SW480 (cell line): ENCODE measurements at regions not wholly inside any gene's neighbourhood (a gene's known extent, or its start where the extent isn't known, plus 50 kb on each side); places are given as distances from the start of the nearest gene placed in this dataset.
"Not testable (repeated sequence)": the region's sequence is repeated elsewhere in the genome, so short reads cannot be mapped to it uniquely, and the experiment has no call there.

Experiments
- DNase-seq: peaks from one replicate; pipeline ENCODE4 v3.0.0-alpha.2; 2016; ENCODE audit warnings: low spot score

DNA sequence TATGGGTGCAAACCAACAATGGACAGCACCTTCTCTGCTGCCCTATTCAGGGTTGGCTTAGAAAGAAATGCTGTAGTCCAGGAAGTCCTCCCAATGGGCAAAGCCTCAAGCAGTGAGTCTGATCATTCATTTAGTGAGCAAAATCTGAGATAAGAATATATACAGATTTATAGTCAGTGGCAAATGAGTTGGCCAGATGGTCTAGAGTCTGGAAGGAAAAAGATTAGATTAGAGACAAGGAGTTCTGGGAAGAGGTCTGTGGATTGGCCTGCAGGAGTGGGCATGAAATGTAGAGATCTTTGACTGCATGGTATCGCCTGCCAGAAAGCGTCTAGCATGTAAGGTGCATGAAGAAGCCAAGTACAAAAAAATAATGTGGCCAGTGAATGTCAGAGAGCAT lies 201.9 kb upstream of the PTER start:
- DNase-seq: no peak

DNA sequence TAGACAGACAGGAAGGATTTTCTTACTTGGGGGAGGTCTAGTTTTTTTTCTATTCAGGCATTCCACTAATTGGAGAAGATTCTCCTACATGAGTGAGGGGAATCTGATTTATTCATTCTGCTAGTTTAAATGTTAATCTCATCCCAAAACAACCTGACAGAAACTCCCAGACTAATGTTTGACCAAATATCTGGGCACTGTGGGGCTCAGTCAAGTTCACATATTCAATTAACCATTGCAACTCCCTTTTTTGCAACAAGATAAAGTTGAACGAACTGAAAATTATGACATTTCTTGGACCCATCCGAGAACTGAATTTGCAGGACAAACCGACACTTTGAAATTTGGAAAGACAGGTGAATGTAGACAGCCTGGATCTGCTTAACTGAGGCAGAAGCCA lies 194.4 kb upstream of the PTER start:
- no peak for DNase-seq

DNA sequence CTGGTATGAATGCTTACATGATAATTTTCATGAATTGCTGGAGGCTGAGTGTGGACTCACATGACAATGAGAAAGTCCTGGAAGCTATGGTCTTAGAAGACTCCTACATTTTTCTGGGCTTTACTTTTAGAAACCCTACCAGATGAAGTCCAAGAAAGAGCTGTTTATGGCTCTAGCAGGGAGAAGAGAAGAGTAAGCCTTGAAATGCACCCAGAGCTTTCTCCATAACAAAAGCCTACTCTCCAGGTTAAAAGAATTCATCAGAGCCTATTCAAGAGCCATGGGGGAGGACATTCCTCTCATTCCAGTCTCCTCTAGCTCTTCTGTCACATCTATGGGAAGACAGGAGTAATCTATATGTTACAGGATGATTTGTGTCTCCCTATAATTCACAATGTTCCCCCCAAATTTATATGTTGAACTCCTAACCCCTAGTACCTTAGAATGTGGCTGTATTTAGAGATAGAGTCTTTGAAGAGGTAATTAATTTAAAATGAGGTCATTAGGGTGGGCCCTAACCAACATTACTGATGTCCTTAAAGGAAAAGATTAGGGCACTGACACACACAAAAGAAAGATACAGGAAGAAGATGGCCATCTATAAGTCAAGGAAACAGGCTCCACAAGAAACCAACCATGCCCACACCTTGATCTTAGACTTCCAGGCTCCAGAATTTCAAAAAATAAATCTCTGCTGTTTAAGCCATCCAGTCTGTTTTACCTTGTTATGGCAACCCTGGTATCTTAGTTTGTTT lies 193.8 kb upstream of the PTER start:
- DNase-seq: no peak

DNA sequence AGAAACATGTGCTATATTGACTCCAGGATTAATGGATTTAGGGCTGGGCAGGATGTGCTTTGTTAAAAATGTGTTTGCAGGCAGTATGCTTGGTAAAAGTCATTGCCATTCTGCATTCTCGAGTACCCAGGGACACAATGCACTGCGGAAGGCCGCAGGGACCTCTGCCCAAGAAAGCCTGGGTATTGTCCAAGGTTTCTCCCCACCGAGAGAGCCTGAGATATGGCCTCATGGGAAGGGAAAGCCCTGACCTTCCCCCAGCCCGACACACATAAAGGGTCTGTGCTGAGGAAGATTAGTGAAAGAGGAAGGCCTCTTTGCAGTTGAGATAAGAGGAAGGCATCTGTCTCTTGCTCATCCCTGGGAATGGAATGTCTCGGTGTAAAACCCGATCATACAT lies 186.7 kb upstream of the PTER start:
- DNase-seq: not testable (repeated sequence)

DNA sequence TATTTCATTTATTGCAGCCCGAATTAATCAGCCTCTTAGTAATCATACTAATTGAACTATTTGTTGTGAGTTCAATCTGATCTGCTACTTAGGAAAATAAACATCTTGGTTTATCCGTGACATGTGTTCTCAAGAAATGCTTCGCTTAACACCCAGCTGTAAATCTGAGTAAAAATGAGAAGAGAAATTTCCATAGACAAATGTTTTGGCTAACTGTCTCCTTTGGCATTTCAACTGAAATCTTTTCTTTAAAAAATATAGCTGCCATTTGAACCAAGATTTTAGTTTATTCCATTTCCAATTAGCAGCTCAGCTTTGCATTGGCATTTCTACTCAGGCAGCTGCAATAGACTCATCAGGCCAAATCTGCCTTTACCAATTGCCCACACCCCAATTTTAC lies 180.5 kb upstream of the PTER start:
- no peak for DNase-seq

DNA sequence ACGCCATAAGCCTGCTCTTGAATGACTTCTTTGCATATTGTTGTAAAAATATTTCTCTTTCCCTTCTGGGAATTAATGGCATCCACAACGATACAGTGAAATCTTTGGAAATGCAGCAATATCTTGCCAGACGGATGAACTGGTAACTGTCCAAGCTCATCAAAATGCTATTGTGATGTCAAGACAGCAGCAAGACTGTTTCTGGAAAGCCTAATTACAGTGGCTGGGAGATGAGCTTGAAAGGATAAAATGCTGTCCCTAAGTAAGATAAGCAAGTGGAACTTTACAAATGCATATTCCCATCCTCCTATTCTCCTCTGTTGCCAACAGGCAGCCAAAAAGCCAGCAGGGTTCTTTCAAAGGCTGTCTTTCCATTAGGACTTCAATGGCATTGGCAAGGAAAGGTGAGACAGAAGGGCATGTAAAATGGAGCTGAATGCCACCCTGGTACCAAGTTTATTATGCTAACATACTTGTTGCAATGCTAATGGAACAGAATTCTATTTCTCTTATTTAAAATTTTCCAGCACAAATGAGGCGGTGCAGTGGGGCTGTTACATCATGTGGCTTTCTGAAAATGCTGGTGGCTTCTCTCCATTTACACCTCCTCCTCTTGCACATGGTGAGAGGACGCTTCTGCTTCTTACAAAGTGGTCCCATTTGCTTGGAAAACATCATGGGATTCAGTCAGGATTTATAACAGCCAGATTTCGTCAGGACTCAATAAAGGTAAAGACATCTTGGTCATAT lies 178.3 kb upstream of the PTER start:
- no peak for DNase-seq

DNA sequence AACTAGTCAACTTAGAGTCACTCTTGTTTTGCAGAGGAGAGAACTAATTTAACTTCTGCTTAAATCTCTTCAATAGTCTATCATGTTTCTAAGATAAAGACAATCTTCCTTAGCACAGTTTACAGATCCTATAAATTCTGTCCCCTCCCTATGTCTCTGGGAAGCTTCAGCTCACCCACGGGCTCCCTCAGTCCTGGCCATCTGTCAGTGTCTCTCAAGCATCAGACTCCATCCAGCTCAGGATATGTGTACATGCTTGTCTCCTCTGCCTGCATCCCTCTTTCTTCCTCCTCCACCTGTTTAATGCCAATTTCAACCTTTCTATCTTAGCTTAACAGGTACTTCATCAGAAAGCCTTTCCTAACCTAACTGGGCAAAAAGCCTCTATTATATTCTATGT lies 177.1 kb upstream of the PTER start:
- DNase-seq: no peak

DNA sequence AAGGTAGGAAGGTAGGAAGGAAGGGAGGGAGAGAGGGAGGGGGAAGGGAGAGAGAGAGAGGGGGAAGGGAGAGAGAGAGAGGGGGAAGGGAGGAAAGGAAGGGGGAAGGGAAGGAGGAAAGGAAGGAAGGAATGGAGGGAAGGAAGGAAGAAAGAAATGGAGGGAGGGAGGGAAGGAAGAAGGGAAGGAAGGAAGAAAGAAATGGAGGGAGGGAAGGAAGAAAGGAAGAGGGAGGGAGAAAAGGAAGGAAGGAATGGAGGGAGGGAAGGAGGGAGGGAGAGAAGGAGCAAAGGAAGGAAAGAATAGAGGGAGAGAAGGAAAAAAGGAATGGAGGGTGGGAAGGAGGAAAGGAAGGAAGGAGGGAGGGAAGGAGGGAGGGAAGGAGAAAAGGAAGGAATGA lies 176.4 kb upstream of the PTER start:
- DNase-seq: no peak

DNA sequence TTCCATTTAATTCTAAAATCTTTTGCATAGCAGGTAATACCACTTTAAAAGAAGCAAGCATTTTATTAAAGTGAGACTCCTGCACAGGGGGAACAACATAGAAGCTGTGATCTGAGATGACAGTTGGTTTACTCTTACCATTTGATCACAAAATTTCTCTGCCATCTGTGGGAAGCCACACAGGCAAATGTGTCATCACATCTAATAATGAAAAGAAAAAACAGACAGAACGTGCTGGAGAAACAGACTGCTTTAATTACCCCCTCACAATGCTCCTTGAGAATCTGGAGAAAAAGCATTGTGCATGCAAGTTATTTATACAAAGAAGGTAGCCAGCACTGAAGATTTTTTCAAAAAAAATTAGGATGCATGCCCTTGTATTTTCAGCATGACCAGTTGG lies 165.2 kb upstream of the PTER start:
- DNase-seq: no peak

DNA sequence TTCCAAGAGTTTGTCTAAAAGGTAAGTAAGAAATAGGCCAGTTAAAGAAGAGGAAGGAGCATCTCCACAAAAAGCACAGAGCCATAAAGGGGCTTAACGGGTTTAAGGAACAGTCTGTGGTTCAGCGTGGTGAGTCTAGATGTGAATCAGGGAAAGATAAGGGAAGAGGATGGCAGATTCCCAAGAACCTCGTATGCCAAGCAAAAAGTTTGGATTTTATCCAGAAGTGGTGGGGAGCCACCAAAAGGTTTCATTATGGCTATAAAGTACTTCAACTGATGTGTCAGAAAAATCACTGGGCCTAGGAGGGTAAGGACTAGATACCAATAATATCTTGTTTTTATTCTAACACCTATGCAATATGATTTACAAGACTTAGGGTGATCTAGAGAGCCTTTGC lies 161.9 kb upstream of the PTER start:
- no peak for DNase-seq

DNA sequence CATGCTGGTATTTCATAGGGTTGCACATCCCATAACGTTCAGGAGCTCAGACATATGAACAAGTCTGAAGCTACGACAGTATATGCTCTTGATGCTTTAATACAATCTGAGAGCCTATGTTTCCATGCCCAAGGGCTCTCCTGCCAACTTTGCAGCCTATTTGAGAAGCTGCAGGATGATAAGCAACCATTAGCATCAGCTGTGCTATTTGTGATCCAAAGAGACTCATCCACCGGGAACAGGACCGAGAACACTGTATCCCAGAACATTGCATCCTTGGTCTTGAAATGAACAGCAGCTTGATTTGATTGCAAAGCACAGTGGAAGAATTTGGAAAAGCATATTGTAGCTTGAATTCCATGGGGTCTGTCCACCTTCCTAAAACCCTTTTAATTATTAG lies 156.2 kb upstream of the PTER start:
- DNase-seq: no peak

DNA sequence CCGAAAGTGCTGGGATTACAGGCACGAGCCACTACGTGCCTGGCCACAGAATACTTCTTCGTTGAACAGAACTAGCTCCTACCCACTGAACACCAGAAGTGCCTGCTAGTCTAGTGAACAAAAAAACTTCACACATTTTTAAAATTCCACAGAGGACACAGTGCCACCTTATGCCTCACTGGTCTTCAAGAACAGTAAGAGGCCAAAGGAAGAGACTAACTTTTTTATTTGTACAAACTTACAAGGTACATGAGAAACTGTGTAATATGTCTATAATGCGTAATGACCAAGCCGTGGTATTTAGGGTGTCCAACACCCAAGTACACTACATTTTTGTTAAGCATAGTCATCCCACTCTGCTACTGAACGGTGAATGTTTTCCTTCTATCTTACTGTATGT lies 144.4 kb upstream of the PTER start:
- peak; percentile 5 for DNase-seq

DNA sequence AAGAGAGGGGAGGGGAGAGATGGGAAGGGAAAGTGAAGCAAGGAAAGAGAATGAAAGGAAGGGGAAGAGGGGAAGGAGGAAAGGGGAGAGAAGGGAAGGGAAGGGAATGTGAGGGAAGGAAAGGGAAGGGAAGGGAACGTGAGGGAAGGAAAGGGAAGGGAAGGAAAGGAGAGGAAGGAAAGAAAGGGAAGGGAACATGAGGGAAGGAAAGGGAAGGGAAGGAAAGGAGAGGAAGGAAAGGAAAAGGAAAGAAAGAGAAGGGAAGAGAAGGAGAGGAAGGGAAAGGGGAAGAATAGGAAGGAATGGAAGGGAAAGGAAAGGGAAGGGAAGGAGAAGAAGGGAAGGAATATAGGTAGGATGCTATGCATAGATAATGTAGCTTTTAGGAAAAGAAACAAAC lies 139.7 kb upstream of the PTER start:
- DNase-seq: no peak

DNA sequence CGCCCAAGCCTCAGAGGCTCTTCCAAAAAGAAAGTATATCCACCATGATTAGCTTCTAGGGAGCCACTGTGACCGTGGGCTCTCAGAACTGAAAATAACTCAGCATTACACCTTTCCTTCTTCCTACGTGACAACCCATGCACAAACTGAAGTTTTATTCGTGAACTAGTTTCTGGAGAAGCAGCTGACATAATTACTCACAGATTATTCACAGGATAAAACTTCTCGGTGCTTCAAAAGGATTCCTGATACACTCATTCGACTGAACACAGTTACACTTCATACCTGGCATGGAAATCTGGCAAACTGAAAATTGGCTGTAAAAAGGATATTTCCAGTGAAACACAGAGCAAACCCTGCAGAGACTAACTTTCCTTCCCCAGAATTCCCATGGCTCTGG lies 139.2 kb upstream of the PTER start:
- DNase-seq: no peak

DNA sequence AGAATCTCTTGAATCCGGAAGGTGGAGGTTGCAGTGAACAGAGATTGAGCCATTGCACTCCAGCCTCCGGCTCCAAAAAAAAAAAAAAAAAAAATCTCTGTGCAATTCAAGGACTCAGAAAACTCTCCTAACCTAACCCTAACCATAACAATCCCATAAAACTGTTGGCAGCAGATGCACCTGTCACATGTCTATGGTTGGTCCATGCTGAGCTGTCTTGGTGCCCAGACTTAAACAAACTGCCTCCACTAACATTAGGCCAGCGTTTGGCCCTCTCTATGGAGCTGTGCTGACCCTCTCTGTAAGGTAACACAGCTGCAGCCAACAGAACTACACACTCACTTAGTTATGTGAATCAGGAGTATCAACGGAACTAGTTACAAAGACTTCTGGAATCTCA lies 132.5 kb upstream of the PTER start:
- no peak for DNase-seq

DNA sequence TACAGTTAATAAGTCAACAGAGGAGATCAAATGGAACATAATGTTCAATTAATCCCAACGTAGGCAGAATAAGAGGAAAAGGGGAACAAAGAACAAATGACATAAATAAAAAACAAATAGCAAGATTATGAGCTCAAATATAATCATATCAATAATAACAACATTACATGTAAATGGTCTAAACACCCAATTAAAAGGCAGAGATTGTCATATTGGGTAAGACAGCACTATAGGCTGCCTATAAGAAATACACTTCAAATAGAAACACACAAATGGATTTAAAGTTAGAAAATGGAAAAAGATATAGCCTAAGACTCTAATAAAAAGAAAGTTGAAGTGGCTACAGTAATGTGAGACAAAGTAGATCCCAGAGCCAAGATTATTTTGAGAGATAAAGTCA lies 126.4 kb upstream of the PTER start:
- DNase-seq: no peak

DNA sequence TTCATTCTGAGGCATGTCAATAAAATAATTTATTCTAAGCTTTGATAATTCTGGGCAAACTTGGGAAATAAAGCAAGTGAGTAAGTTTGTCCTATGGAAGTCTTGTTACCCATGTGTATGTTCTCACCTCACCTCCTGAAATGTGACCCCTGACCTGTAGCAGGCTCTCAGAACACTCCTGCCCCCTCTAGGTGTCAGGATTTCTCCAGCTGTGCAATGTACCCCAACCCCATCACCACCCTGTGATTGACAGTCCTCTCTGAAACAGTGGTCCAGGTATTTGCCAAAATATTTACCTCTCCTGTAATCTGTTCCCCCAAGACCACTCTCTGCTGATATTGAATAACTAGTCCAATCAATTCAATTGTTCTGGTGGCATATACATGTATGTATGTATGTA lies 122.6 kb upstream of the PTER start:
- DNase-seq: no peak

DNA sequence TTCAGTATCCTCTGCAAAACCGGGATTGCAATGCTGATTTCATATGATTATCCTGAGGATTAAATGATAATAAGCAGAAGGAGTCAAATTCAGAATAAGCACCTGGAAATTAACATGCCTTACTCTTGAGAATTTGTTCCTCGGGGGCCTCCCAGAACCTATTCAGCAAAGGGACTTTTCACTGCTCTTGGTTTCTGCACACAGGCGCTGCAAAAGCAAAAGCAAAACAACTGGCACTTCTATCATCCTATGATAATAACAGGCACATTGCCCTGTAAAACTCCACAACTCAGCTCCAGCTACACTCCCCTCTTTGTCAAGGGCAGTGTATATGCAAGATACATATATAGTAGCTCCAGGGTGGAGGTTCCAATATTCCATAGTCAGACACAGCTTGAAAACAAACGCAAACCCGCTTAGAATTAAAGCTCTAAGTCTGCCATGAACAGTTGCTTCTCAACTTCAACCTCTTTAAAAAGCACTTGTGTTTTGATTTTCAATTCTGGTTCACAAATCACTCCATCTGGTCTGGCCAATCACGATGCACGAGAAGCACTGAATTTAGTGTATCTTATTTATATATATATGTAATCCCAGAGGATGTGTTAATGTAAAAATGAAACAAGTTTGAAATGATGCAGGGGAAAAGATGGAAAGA lies 119.9 kb upstream of the PTER start:
- no peak for DNase-seq

DNA sequence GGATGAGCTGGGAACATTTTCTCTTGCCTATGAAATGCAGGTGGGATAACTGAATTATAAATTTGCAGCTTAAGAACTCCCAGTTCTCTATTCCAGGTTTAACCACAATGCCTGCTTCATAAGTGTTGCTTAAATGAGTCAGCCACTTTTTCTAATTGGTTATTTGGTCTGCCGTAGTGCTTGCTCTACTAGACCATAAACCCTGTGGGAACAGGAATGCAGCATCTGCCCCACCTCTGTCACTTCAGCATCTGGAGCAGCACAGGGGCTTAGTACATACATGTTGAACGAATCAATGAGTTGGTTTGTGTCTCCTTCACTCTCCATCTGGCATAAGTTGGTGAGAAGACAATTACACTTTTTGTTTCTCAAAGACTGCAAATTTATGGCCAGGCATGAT lies 95.2 kb upstream of the PTER start:
- peak; percentile 51 for DNase-seq

DNA sequence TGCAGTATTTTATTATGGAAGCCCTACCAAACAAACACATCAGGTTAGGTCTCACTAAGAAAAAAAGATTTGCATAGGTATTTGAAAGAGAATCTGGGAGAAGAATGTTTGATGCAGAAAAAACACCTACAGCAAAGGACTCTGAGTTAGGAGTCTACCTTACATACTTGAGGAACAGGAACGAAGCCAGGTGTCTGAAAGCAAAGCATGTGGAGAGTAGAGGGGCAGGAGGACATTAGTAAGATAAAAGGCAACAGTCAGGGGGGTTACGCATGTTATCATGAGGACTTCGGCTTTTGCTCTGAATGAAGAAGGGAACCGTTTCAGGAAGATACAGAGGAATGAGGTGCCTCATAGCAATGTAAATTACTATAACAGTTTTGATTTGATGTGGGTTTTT lies 87.9 kb upstream of the PTER start:
- DNase-seq: no peak

DNA sequence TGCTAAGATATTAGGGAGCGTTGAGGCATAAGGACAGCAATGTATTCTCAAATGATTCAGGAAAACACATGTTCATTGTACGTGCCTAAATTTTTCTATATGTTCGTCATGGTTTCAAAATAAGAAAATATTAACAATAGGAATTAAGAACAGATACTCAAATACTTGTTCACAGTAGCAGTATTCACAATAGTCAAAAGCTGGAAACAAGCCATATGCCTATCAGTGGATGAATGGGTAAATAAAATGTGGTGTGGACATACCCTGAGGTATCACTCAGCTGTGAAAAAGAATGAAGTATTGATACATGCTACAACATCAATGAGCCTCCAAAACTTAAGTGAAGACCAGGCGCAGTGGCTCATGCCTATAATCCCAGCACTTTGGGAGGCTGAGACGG lies 84.7 kb upstream of the PTER start:
- DNase-seq: no peak

DNA sequence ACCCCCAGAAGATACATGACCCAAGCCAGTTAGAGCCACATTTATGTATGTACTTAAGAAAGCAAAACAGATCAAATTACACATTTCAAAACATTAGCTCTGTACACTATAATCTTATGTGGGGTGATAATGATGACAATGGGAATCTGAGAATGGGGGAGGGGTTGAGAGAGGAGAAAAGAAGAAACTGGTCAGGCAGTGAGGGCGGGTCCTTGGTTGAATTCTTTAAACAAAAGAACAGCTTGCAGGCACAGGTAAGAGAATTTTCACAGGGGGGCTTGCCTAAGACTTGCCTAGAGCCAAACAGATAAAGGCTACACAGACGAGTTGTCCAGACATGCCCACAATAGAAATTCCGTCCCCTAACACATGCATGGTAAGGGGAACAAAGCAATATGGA lies 76.8 kb upstream of the PTER start:
- DNase-seq: no peak

DNA sequence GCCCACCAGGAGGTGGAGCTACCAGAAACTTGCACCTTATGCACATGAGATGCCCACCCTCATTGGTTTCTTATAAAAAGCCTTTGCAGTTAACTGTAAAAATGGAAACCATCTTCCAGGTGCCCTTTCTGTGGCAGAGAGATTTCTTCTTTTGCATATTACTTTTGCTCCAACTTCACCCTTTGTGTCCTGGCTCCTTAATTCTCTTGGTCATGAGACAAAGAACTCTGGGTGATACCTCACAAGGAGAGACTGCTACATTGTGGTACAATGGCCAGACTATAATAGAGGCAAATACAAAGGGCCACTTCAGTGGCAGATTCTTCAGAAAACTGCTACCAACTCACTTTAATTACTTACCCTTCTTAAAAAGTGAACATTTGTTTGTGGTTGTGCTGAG lies 76.4 kb upstream of the PTER start:
- DNase-seq: no peak

DNA sequence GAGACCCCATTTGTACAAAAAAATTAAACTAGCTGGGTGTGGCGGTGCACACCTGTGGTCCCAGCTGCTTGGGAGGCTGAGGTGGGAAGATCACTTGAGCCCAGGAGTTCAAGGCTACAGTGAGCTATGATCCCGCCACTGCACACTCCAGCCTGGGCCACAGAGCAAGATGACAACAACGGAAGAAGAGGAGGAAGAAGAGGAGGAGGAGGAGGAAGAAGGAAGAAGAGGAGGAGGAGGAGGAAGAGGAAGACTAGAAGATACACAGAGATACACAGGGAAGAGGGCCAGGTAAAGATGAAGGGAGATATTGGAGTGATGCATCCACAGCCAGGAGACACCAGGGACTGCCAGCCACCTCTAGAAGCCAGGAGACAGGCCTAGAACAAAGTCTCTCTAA lies 75.7 kb upstream of the PTER start:
- no peak for DNase-seq
